HG03457 (cell line): ENCODE measurements at regions not wholly inside any gene's neighbourhood (a gene's known extent, or its start where the extent isn't known, plus 50 kb on each side); places are given as distances from the start of the nearest gene placed in this dataset.
"Not testable (repeated sequence)": the region's sequence is repeated elsewhere in the genome, so short reads cannot be mapped to it uniquely, and the experiment has no call there.

ENCODE experiments used
- ATAC-seq: cut with Tn5 transposase; IDR thresholded peaks from one replicate; pipeline ENCODE4 v1.9.1; 2021; ENCODE audit warnings: moderate number of reproducible peaks; ENCODE audit not compliant: unreplicated experiment

DNA sequence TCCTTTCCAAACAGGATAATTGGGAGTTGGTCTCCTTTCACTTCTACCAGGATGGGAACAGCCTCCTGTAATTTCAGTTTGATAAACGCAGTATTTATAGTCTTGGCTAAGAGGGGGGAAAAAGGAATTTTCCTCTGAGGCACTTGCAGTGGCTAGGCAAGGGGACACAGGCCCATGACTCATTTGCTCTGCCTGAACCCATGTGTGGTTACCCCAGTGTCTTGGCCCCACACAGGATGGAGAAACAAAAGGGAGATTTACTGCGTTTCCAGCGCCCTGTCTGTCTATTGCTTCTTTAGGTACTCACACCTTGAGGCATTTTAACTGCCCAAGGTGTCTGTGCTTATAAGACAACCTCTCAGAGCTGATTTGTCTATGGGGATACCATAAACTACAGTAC, 74.8 kb upstream of the NEDD9 start:
- ATAC-seq, result no peak

DNA sequence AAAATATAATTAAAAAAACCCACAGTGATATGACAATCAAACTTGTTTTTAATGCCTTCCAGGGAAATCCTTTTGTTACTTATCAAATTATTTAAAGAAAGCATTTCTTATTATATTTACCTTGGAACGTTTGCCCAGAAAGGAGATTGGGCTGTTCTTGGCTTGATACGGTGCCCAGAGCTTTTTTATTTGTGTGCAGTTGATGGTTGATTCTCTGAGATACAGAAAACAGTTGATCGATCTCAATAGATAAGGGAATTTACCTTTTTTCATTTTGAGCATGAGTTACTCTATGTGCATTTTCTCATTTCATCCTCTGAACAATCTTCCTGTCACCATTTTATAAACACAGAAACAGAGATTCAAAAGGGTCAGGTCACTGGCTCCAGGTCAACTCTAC, 72.5 kb upstream of the NEDD9 start:
- no peak for ATAC-seq

DNA sequence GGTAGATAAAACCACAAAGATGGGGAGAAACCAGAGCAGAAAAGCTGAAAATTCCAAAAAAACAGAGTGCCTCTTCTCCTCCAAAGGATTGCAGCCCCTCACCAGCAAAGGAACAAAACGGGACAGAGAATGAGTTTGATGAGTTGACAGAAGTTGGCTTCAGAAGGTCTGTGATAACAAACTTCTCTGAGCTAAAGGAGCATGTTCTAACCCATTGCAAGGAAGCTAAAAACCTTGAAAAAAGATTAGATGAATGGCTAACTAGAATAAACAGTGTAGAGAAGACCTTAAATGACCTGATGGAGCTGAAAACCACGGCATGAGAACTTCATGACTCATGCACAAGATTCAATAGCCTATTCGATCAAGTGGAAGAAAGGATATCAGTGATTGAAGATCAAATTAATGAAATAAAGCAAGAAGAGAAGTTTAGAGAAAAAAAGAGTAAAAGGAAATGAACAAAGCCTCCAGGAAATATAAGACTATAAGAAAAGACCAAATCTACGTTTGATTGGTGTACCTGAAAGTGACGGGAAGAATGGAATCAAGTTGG, 67.5 kb upstream of the NEDD9 start:
- not testable (repeated sequence) for ATAC-seq

DNA sequence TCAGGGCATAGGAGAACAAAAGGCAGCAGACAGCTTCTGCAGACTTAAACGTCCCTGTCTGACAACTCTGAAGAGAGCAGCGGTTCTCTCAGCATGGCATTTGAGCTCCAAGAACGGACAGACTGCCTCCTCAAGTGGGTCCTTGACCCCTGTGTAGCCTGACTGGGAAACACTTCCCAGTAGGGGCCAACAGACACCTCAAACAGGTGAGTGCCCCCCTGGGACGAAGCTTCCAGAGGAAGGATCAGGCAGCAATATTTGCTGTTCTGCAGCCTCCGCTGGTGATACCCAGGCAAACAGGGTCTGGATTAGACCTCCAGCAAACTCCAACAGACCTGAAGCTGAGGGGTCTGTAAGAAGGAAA, 66.9 kb upstream of the NEDD9 start:
- ATAC-seq, result not testable (repeated sequence)

DNA sequence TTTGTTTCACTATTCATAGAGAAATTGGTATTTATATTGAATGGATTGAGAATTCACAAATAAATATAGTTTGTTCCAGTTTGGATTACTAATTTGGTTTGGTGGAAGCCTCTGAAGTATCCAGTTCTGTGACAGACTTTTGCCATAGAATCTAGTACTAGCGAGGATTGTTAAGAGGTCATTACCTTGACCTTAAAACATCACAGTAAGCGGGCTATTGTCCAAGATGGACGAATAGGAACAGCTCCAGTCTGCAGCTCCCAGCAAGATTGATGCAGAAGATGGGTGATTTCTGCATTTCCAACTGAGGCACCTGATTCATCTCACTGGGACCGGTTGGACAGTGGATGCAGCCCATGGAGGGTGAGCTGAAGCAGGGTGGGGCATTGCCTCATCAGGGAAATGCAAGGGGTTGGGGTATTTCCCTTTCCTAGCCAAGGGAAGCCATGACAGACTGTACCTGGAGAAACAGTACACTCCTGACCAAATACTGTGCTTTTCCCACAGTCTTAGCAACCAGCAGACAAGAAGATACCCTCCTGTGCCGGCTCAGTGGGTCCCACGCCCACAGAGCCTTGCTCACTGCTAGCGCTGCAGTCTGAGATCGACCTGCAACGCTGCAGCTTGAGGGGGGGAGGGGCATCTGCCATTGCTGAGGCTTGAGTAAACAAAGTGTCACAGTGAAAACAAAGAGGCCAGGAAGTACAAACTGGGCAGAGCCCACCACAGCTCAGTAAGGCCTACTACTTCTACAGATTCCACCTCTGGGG, 66.4 kb upstream of the NEDD9 start:
- no peak for ATAC-seq

DNA sequence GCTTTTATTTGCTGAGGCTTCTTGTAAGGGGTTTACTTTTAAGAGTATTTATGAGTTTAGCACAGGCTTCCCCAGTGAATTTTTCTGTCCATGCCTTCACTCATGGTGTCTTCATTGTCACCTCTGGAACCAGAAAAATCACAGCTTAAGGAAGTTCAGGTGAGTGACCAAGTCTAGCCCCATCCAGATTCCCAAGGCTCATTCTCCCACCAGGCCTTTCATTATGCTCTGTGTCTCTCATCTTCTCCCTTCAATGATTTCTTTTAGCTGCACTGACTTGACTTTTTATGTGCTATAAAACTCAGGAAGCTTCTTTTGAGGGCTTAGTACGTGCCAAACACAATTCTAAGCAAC, 64.9 kb upstream of the NEDD9 start:
- no peak for ATAC-seq

DNA sequence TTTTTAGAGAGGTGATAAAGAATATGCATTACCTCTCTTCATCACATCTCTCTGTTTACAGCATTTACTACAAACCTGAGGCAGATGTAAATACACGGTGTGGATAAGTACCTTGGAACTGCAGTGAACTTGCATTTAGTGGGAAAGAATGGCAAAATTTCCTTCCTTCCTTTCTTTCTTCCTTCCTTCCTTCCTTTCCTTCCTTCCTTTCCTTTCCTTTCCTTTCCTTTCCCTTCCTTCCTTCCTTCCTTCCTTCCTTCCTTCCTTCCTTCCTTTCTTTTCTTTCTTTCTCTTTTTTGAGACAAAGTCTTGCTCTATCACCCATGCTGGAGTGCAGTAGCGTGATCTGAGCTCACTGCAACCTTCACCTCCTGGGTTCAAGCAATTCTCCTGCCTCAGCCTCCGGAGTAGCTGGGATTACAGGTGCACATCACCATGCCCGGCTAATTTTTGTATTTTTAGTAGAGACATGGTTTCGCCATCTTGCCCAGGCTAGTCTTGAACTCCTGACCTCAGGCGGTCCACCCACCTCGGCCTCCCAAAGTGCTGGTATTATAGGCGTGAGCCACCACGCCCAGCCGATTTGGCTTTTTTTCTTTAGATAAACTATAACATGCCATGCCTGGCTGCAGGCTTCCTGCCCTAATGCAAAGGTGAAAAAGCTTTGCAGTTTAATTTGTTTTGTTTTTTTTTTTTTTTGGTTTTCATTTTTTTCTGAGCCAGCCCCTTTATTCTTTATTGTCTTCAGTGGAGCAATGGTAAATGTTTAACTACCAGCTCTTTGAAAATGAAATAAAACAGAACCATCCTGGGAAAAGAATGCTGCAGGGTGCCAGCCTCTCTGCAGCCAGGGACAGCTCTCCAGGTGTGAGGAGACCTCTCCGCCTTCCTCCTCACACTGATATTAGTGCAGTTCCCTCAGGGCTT, 64.2 kb upstream of the NEDD9 start:
- no peak for ATAC-seq

DNA sequence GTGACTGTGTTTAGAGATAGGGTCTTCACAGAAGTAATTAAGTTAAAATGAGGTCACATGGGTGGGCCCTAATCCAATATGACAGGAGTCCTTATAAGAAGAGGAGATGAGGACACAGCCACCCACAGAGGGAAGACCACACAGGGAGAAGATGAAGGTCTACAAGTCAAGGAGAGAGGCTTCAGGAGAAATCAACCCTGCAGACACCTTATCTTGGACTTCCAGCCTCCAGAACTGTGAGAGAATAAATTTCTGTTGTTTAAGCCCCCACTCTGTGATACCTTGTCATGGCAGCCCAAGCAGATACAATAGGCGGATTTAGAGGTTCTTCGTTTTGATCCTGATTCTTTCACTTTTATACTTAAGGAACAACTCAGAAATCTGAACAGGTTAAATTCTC, 63.5 kb upstream of the NEDD9 start:
- ATAC-seq, result no peak

DNA sequence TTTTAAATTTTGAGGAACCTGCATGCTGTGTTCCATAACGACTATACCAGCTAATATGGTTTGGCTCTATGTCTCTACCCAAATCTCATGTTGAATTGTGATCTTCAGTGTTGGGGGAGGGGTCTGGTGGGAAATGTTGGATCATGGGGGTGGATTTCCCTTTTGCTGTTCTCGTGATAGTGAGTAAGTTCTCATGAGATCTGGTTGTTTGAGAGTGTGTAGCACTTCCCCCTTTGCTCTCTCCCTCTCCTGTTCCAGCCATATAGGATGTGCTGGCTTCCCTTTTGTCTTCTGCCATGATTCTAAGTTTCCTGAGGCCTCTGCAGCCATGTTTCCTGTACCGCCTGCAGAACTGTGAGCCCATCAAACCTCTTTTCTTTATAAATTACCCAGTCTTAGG, 61.8 kb upstream of the NEDD9 start:
- ATAC-seq, result no peak

DNA sequence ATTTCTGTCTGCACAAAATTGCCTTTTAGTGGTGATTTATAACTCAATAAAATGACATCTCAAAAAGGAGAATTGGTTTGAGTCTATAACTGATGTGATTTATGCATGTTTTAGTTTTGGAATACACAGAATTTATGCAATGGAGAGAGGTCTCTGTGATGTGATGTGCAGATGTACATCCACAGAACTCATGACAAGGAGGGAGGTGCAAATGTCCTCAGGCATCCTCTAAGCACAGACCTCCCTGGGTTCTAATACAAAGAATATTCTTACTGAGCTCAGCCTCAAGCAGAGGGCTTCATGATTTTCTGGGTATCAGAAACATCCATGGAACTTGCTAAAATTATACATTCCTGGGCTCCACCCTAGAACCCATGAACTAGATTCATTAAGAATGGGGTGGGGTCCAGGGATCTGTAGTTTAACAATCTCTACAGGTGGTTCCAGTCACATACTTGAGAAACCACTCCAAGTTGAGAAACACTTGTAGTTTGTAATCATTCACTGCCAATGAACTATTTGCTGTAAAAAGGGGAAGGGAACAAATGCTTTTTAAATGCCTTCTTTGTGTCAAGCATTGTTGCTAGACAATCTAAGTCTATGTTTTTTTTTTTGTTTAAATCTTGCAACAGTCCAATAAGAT, 60.2 kb upstream of the NEDD9 start:
- ATAC-seq, result no peak

DNA sequence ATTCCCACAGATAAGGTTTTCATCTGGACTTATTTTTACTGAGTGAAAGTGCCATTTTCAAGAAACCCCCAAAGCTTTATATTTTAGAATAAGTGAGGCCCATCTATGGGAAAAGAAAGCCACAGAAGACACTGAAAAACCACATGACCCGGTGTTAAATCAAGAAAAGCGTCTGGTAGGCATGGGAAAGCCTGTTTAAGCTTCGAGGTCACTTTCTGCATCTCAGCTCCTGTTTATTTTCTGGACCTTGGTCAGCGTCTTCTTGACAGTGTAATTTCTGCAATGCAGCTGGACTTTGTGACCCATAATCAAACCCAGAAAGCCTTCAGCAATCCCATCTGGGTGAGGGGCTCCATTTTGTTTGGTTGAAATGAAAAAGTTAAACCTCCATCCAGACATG, 59.6 kb upstream of the NEDD9 start:
- no peak for ATAC-seq

DNA sequence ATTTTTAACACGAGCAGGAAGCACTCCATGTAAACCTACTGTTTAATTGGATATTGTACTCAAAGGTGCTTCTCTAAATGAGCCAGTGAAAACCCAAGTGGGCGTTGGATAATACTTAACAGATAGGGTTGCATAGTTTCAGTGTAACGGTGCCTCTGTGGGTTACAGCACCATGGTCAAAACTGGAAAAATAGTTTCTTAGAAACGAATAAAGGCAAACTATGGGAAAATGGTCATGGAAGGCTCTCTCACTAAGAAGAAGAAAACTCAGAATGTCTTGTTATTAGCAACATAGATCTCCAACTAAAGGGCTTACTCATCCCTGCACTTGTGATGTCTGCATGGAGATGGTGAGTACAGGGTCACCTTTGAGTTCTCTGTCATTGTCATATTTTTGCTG, 59.1 kb upstream of the NEDD9 start:
- ATAC-seq, result no peak

DNA sequence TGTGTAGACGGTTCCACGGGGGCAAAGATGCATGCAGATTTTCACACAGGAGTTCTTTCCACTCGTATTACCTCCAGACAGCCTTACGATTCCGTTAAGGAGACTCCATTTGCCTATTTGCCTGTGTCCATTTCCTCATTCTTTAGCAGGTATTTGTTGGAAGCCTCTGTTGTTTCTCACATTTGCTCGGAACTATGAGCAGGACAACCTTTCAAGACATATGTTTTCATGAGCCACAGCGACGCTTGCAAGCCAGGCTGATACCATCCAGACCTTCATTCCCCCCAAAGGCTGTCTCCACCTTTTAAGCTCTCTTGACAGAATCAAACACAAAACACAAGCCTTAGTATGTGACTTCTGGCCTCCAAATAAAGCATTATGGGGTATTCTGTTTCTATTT, 57.6 kb upstream of the NEDD9 start:
- ATAC-seq, result no peak

DNA sequence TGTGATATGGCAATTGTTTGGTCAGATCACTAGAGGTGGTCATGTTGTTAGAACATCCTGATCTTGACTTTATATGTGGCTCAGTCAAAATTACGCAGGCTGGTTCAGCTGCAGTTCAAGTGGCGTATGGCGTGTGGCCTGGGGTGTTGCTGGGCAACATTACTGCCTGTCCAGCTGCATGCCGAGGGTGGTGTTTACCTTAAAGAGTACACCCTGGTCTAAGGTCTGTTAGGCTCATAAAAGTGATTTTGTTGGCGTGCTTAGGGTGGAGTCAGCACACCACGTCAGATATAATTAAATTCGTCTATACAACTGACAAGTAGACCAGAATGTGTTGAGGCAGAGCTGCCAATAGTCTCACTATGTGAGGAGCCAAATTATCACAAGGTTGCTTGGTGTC, 55.6 kb upstream of the NEDD9 start:
- ATAC-seq, result no peak

DNA sequence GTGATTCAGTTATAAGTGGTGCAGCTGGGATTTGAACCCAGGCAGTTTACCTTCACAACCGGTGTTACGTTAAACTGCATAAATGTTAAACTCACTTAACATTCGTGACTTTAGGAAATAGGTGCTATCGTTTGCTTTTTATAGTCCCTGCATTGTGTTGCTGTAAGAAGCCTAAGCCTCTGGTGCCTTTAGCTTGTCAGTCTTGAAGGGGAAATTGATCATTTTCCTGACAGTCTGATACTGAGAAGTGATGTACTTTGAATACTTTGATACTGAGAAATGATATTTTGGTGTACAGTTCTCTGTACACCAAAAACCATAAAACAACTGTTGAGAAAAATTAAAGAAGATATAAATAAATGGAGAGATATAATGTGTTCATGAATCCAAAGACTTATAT, 52.5 kb upstream of the NEDD9 start:
- ATAC-seq, result no peak

DNA sequence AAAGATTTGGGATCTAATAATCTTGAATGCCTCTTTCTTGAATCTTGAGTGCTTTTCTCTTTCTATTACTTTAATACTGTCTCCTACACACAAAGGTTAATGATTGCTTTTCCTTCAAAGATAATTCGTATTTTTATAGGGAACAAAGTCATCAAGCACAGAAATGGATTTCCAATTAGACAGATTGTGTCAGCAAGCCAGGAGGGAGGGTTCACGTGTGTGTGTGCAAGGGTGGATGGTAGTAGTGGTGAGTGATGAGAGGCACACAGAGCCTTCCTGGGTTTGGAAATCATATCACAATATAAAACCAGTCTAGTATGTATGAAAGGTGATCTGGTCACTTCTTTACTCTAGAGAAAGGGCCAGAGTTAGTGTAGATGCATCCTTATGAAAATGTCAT, 51.2 kb upstream of the NEDD9 start:
- no peak for ATAC-seq

DNA sequence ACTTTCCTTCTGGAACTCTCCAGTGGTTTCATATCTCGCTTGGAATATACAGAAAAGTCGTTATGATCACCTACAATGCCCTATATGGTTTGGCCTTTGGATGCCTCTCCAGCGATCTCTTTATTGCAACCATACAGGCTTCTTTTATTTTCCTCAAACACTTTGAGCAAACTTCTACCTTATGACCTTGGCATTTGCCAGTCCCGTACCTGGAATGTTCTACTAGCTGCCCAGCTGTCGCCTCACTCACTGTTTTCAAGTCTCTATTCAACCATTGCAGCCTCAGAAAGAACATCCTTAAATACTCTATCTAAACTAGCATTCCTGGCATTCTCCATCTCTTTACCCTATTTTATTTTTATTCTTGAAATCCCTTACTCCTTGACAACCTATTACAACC, 50.4 kb upstream of the NEDD9 start:
- ATAC-seq, result no peak
